ENCODE measurements at regions not wholly inside any gene's neighbourhood (a gene's known extent, or its start where the extent isn't known, plus 50 kb on each side); places are given as distances from the start of the nearest gene placed in this dataset.

GRCh38 chr4:159735281-159736207 lies 632.7 kb downstream of the RAPGEF2 start:
- TF ChIP-seq CTCF (IDR thresholded peaks at IDR 0.05; ENCODE audit: borderline replicate concordance, control extremely low read depth, extremely low read depth, insufficient read depth, missing control alignments): no peak
- in situ Hi-C loops (cut with MboI; ENCODE audit: low sequenced_read_pairs, unreplicated experiment): no loop called here
- DNase-seq (ENCODE audit: low spot score): no peak

- no peak for TF ChIP-seq CTCF (IDR thresholded peaks at IDR 0.05; ENCODE audit: borderline replicate concordance, control extremely low read depth, extremely low read depth, insufficient read depth, missing control alignments)
- in situ Hi-C loops (cut with MboI; ENCODE audit: low sequenced_read_pairs, unreplicated experiment): no loop called here
- DNase-seq (ENCODE audit: low spot score): no peak
Observed at GRCh38 chr4:159736411-159736810, 633.5 kb downstream of the RAPGEF2 start.

- DNase-seq (ENCODE audit: low spot score): no peak
- in situ Hi-C loops (cut with MboI; ENCODE audit: low sequenced_read_pairs, unreplicated experiment): no loop called here
- TF ChIP-seq CTCF (IDR thresholded peaks at IDR 0.05; ENCODE audit: borderline replicate concordance, control extremely low read depth, extremely low read depth, insufficient read depth, missing control alignments): no peak
Observed at GRCh38 chr4:159743971-159744370, 641.1 kb downstream of the RAPGEF2 start.

- in situ Hi-C loops (cut with MboI; ENCODE audit: low sequenced_read_pairs, unreplicated experiment): no loop called here
- no peak for DNase-seq (ENCODE audit: low spot score)
- no peak for TF ChIP-seq CTCF (IDR thresholded peaks at IDR 0.05; ENCODE audit: borderline replicate concordance, control extremely low read depth, extremely low read depth, insufficient read depth, missing control alignments)
Observed at GRCh38 chr4:159747983-159748382, 645.1 kb downstream of the RAPGEF2 start.

- TF ChIP-seq CTCF (IDR thresholded peaks at IDR 0.05; ENCODE audit: borderline replicate concordance, control extremely low read depth, extremely low read depth, insufficient read depth, missing control alignments): no peak
- in situ Hi-C loops (cut with MboI; ENCODE audit: low sequenced_read_pairs, unreplicated experiment): no loop called here
- no peak for DNase-seq (ENCODE audit: low spot score)
Observed at GRCh38 chr4:159748834-159749444, 646.1 kb downstream of the RAPGEF2 start.

GRCh38 chr4:159757499-159757898 lies 654.6 kb downstream of the RAPGEF2 start:
- in situ Hi-C loops (cut with MboI; ENCODE audit: low sequenced_read_pairs, unreplicated experiment): no loop called here
- no peak for DNase-seq (ENCODE audit: low spot score)
- no peak for TF ChIP-seq CTCF (IDR thresholded peaks at IDR 0.05; ENCODE audit: borderline replicate concordance, control extremely low read depth, extremely low read depth, insufficient read depth, missing control alignments)

Data from GM13976 (cell line).